ENCODE measurements at regions not wholly inside any gene's neighbourhood (a gene's known extent, or its start where the extent isn't known, plus 50 kb on each side); places are given as distances from the start of the nearest gene placed in this dataset.
"Not testable (repeated sequence)": the region's sequence is repeated elsewhere in the genome, so short reads cannot be mapped to it uniquely, and the experiment has no call there.

DNA sequence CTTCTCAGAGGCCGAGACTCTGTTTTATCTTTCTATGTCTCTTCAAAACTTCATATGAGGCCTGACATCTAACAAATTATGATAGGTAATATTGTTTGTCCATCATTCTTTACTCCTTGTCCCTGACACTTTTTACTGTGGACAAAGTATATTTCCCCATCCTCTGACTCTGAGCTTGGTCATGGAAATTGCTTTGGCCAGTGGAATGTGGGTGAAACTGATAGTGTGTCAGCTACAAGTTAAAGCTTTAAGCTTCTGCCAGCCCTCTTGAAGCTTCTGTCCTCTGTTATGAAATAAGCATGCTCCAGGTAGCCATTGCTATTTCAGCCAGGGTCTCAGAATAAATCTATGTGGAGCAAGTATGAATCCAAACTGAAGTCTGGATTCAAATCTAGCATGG is 604.6 kb downstream of the BCOR start:
- H3K27ac Mint-ChIP-seq: no peak overlapping the region
- H3K9me3 Mint-ChIP-seq: no peaks in the 10 kb centered on the region
- no peaks in the 10 kb centered on the region for H3K36me3 Mint-ChIP-seq (ENCODE audit: low read depth)
- no peak overlapping the region for H3K4me3 Mint-ChIP-seq
- peaks cover 46% of the 10 kb centered on the region for H3K27me3 Mint-ChIP-seq
- no peak for DNase-seq
- peaks cover 32% of the 10 kb centered on the region for H3K4me1 Mint-ChIP-seq (ENCODE audit: low read depth)

DNA sequence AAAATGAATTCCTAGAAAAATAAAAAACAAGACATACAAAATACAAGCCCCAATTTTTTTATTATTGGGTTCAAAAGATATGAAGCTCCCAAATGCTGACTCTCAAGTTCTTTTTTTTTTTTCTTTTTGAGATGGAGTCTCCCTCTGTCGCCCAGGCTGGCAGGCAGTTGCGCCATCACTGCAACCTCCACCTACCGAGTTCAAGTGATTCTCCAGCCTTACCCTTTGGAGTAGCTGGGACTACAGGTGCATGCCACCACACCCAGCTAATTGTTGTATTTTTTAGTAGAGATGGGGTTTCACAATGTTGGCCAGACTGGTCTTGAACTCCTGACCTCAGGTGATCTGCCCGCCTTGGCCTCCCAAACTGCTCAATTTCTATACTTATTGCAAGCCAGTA is 600.6 kb downstream of the BCOR start:
- not testable (repeated sequence) for H3K4me3 Mint-ChIP-seq; DNase-seq; H3K9me3 Mint-ChIP-seq; H3K27ac Mint-ChIP-seq; H3K36me3 Mint-ChIP-seq (ENCODE audit: low read depth)
- peaks cover 22% of the 10 kb centered on the region for H3K4me1 Mint-ChIP-seq (ENCODE audit: low read depth)
- H3K27me3 Mint-ChIP-seq: peaks cover 40% of the 10 kb centered on the region

DNA sequence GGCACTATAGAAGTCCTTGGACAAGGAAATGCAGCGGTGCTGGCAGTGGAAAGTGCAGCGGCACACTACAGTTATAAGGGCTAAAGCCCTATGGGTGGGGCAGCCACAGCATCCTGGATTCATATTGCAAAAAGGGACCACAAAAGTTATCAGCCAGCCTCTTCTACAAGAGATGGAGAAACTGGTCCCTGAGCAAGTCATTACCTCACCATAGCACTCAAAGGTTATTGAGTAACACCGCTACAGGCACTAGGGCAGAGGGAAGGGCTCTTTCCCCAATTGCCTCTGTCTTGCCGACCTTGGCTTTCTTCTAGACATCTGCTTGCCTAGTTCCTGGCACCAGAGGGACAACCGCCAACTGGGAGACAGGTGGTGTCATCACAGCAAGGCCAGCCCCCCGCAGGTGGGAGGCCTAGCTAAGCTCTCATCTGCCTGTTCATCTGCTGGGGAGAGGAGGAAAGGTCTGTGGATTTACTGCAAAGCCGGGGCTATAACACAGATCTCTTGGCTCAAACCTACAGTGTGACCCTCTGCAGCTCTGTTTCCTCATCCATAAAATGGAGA is 600.0 kb downstream of the BCOR start:
- DNase-seq: no peak
- Mint-ChIP-seq H3K36me3 (ENCODE audit: low read depth) (no peaks in the 10 kb centered on the region), H3K4me3 (no peak overlapping the region), H3K27me3 (peaks cover 40% of the 10 kb centered on the region), H3K27ac (no peak overlapping the region), H3K4me1 (ENCODE audit: low read depth) (peaks cover 15% of the 10 kb centered on the region), H3K9me3 (no peaks in the 10 kb centered on the region)

DNA sequence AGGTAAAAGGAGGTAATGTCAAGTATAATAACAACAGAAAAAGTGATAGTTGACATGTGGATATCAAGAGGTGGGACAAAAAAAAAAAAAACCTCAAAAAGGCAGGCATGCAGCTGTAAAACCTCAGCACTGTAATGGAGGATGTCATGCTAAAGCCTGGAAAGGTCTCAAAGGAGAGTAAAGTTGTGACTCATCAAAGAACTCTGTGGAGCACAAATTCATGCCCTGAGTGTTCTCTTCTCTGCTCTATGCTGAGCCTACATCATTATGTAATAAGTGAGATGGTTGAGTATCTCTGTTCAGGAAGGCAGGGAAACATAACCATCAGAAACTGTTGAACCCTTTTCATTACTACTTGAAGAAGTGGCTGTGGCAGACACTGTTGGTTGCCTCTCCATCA is 597.8 kb downstream of the BCOR start:
- Mint-ChIP-seq H3K9me3 (no peaks in the 10 kb centered on the region), H3K4me1 (ENCODE audit: low read depth) (peaks cover 14% of the 10 kb centered on the region), H3K27me3 (peaks cover 35% of the 10 kb centered on the region), H3K4me3 (no peak overlapping the region), H3K27ac (no peak overlapping the region), H3K36me3 (ENCODE audit: low read depth) (no peaks in the 10 kb centered on the region)
- no peak for DNase-seq

DNA sequence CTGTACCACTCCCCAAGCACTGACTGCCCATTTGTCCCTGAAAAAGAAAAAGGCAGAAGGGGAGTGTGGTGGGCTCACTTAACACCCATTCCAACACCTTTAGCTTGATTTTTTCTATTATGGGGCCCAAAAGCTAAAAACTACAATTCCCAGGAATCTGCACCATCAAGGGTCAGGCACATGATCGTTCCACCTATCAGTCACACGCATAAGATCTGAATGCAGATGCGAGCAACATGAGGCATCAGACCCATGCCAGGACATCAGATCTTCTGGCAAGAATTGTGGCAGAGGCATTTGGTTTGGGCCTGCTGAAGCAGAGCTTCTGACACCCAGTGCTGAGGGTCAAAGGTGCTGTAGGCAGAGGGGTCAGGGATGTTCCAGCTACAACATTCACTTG is 595.9 kb downstream of the BCOR start:
- DNase-seq: no peak
- Mint-ChIP-seq H3K27me3 (peaks cover 39% of the 10 kb centered on the region), H3K36me3 (ENCODE audit: low read depth) (no peaks in the 10 kb centered on the region), H3K4me1 (ENCODE audit: low read depth) (peaks cover 17% of the 10 kb centered on the region), H3K4me3 (no peak overlapping the region), H3K27ac (no peak overlapping the region), H3K9me3 (no peaks in the 10 kb centered on the region)

DNA sequence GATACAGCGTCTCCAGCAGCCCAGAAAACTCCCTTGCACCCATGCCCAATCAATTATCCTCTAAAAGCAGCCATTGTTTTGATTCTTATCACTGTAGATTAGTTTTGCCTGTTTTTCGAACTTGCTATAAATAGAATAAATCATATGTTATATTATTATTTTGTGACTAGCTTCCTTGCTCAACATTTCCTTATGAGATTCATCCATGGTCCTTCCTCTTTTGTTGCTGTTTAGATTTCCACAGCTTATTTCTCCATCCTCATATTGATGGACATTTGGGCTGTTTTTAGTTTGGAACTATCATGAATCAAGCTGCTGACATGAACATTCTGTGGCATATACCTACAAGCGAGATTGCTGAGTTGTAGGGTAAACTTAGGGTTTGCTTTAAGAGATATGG is 595.3 kb downstream of the BCOR start:
- Mint-ChIP-seq H3K36me3 (ENCODE audit: low read depth) (no peaks in the 10 kb centered on the region), H3K4me1 (ENCODE audit: low read depth) (peaks cover 20% of the 10 kb centered on the region), H3K9me3 (no peaks in the 10 kb centered on the region), H3K27me3 (peaks cover 41% of the 10 kb centered on the region), H3K4me3 (no peak overlapping the region), H3K27ac (no peak overlapping the region)
- no peak for DNase-seq

DNA sequence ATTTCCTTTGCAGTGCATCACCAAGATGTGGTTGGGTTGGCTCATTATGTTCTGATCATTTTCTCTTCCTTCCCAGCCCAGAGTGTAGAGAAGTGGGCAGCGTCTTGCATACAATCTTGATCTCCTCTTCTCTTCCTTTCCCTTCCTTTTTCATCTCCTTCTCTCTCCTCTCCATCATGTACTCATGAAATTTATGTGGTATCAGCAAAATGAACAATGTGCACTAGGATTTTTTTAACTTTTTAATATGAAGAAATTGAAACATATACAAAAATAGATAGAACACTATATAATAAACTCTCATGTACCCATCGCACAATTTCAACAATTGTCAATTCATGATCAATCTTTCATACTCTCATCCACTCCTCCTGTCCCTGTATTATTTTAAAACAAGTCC is 593.5 kb downstream of the BCOR start:
- Mint-ChIP-seq H3K36me3 (ENCODE audit: low read depth) (peaks cover 3% of the 10 kb centered on the region), H3K27me3 (peaks cover 37% of the 10 kb centered on the region), H3K27ac (no peak overlapping the region), H3K4me3 (no peak overlapping the region), H3K4me1 (ENCODE audit: low read depth) (peaks cover 37% of the 10 kb centered on the region), H3K9me3 (peaks cover 4% of the 10 kb centered on the region)
- no peak for DNase-seq

DNA sequence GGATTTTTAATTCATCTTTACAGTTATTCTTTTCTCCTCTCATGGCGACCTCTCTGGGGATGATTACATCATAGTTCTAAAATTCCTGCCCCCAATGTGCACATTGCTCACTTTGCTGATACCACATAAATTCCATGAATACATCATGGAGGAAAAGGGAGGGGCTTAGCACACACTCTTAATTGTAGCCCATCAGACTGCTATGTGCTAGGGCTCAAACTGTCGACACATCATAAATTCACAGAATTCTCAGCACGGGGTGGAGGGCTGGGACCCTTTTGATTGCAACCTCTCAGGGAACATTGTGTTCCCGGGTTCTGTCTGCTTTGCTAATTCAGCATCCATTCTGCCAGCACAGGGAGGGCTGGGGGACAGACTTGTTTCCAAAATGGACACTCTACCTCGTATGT is 592.9 kb downstream of the BCOR start:
- no peak overlapping the region for H3K4me3 Mint-ChIP-seq
- peaks cover 38% of the 10 kb centered on the region for H3K4me1 Mint-ChIP-seq (ENCODE audit: low read depth)
- H3K27ac Mint-ChIP-seq: no peak overlapping the region
- H3K9me3 Mint-ChIP-seq: peaks cover 11% of the 10 kb centered on the region
- H3K27me3 Mint-ChIP-seq: peaks cover 37% of the 10 kb centered on the region
- no peak for DNase-seq
- H3K36me3 Mint-ChIP-seq (ENCODE audit: low read depth): peaks cover 4% of the 10 kb centered on the region

DNA sequence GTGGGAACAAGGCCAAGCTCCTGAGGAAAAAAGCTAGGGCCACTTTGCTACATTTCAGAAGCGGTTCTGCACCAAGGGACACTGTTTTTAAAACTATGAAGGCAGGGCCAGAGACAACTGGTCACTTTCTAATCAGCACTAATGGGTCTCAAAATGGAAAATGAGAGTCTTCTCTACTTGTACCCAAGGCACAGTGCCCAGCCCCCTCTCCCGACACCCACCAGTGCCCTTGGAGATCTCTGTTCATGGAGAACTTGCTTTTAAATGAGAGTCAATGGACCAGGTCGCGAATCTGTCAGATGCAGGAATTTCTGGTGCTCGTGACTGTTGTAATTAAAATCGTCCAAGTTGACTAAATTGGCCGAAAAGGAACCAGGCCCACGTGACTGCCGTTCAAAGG is 591.6 kb downstream of the BCOR start:
- Mint-ChIP-seq H3K36me3 (ENCODE audit: low read depth) (peaks cover 6% of the 10 kb centered on the region), H3K27me3 (peaks cover 41% of the 10 kb centered on the region), H3K9me3 (peaks cover 16% of the 10 kb centered on the region), H3K4me1 (ENCODE audit: low read depth) (peaks cover 34% of the 10 kb centered on the region), H3K27ac (no peak overlapping the region), H3K4me3 (no peak overlapping the region)
- no peak for DNase-seq

DNA sequence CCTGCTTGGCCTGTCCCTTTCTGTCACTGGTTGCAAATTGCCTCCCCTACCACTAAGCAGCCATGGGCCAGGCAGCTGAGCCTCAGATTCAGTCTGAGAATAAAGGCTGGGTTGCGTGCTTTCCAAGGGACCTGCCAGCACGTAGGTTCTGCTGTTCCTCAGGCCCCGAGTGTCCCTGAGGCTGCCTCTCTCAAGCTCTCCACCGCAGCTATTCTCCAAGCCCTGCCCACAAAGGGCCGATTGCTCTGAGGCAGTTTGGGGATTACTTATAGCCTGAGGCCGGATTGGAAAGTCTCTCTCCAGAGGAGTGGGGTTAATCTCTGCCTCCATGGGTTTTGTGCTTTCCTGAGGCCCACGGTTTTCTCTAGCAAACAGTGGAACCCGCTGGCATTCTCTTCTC is 590.7 kb downstream of the BCOR start:
- Mint-ChIP-seq H3K27ac (no peak overlapping the region), H3K36me3 (ENCODE audit: low read depth) (peaks cover 6% of the 10 kb centered on the region), H3K4me3 (no peak overlapping the region), H3K9me3 (peaks cover 16% of the 10 kb centered on the region), H3K4me1 (ENCODE audit: low read depth) (peaks cover 34% of the 10 kb centered on the region), H3K27me3 (peaks cover 40% of the 10 kb centered on the region)
- no peak for DNase-seq

DNA sequence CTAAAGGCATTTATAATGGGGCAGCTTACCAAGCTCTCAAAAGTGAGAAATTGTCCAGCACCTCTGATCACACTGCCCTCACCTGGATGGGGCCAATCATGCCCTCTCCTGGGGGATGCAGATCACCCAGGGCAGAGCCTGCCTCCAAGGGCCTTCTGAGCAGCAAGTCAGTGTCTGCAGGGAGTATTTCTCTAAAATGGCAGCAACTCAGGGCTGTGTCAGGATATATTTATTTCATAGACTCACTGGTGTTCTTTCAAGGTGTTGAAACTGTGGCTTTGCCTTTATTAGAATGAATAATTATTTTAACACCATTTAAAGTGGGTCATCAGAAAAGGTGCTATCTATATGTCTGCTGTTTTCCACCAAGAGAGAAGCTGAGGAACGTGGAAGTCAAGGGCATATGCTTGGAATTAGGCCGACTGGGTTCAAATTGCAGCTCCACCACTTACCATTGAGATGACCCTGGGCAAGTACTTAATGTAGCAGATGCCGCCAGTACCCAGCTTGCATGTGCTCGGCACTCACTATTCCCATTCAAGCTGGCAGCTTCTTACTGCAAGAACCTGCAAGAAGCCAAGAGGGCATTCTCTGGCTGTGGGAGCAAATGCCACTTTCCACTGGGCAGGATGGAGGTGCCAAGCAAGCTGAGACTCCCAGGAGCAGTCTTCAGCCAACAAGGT is 590.0 kb downstream of the BCOR start:
- Mint-ChIP-seq H3K4me1 (ENCODE audit: low read depth) (peaks cover 34% of the 10 kb centered on the region), H3K9me3 (peaks cover 16% of the 10 kb centered on the region), H3K36me3 (ENCODE audit: low read depth) (peaks cover 6% of the 10 kb centered on the region), H3K27ac (no peak overlapping the region), H3K4me3 (no peak overlapping the region), H3K27me3 (peaks cover 44% of the 10 kb centered on the region)
- peak; percentile 39 for DNase-seq

DNA sequence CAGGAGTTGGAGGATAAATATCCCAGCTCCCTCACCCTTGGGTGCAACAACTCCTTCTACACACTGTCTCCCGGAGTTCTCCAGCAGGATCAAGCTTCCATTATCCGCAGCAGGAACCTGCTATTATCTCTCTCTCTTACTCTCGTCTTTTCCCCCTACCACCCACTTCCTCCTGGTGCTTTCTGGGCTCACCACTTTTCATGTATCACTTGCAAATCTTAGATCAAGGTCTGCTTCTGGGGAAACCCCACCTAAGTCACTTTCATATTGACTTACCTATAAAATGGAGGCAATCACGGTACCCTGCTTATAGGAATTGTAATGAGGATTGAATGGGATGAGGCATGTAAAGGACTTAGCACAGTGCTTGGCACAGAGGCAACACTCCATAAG is 589.5 kb downstream of the BCOR start:
- no peak overlapping the region for H3K27ac Mint-ChIP-seq
- H3K36me3 Mint-ChIP-seq (ENCODE audit: low read depth): peaks cover 6% of the 10 kb centered on the region

DNA sequence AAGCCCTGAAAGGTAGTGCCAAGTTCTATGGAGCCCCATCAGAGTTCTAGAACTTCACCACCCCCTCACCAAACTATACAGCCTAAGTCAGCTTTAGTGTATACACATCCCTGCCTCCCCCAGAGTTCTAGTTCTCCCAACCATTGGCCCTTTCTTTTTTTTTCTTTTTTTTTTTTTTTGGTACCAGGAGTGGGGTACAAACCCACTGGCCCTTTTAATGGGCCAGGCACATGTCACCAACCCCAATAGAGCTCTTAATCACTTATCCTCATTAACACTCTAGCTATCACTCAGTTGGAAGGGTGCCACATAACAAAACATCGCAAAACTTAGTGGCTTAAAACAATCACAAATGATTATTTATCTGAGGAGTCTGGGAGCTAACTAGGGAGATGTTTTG is 588.6 kb downstream of the BCOR start:
- Mint-ChIP-seq H3K4me3 (no peak overlapping the region), H3K27me3 (peaks cover 47% of the 10 kb centered on the region), H3K4me1 (ENCODE audit: low read depth) (peaks cover 30% of the 10 kb centered on the region), H3K9me3 (peaks cover 16% of the 10 kb centered on the region), H3K36me3 (ENCODE audit: low read depth) (peaks cover 6% of the 10 kb centered on the region), H3K27ac (no peak overlapping the region)
- no peak for DNase-seq

More for the DNA sequence above, 589.5 kb downstream of the BCOR start:
- no peak for DNase-seq
- Mint-ChIP-seq H3K27me3 (peaks cover 47% of the 10 kb centered on the region), H3K9me3 (peaks cover 16% of the 10 kb centered on the region), H3K4me3 (no peak overlapping the region), H3K4me1 (ENCODE audit: low read depth) (peaks cover 34% of the 10 kb centered on the region)

DNA sequence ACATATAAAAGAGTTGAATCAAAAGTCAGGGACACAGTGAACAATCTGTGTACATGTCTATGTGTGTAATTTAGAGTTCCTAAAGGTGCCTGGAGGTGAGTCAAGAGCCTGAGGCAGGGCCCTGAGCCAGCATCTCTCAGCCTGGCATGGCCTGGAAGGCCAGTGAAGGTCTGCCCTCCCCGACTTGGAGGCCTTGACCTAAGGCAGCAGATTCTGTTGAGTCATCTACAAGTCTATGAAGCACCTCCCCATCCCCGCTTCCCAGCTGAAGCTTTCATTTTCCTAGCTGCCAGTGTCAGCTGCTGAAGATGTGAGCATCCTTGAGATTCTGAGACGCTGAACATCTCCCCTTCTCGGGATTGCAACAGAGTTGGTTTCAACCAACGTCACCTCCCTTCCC is 583.9 kb downstream of the BCOR start:
- H3K27me3 Mint-ChIP-seq: peaks cover 54% of the 10 kb centered on the region
- H3K4me1 Mint-ChIP-seq (ENCODE audit: low read depth): peaks cover 8% of the 10 kb centered on the region
- no peak for DNase-seq
- H3K27ac Mint-ChIP-seq: no peak overlapping the region
- H3K9me3 Mint-ChIP-seq: peaks cover 15% of the 10 kb centered on the region
- H3K36me3 Mint-ChIP-seq (ENCODE audit: low read depth): peaks cover 6% of the 10 kb centered on the region
- no peak overlapping the region for H3K4me3 Mint-ChIP-seq

DNA sequence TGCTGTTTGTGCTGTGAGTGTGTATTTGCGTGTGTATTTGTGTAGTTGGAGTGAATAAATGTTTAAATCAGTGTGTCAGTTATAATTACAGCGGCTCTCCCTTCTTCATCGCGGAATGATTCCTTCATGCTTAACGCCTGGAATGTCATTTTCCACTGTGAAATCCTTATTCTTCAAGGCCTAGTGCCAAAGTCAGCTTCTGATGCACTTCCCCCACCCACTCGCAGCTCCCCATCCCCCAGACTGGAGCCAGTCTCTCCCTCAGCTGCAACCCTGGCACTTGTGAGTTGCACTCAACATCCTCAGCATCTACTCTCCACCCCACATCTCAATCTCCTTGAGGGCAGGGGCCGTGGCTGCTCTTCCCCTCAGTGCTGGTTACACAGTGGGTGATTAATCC is 583.0 kb downstream of the BCOR start:
- Mint-ChIP-seq H3K9me3 (peaks cover 6% of the 10 kb centered on the region), H3K27ac (no peak overlapping the region), H3K4me1 (ENCODE audit: low read depth) (no peaks in the 10 kb centered on the region), H3K4me3 (no peak overlapping the region), H3K27me3 (peaks cover 53% of the 10 kb centered on the region), H3K36me3 (ENCODE audit: low read depth) (peaks cover 1% of the 10 kb centered on the region)
- no peak for DNase-seq
